ENCODE measurements at regions not wholly inside any gene's neighbourhood (a gene's known extent, or its start where the extent isn't known, plus 50 kb on each side); places are given as distances from the start of the nearest gene placed in this dataset.

DNA sequence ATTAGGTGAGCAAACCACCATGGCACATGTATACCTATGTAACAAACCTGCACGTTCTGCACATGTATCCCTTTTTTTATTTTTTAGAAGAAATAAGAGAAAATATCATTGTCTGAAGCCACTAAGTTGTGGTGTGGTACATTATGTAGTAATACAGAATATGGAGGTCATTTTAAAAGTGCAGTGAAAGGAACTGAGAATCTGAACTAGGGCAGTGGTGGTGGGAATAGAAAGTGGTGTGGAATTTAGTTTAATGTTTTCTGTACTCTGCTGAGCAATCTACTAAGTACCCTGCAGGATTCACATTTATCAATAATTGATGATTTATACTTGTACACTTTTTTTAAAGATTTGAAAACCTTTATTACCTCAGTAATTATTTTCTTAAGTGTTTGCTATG is 283.5 kb downstream of the CHL1 start:
- H3K9me3 ChIP-seq (ENCODE audit: low read length) = peaks cover 4% of the 10 kb centered on the region; the same call in 1 of the 2 replicates
- H3K27me3 ChIP-seq (ENCODE audit: low read length) = no peaks in the 10 kb centered on the region
- no peak for DNase-seq
- H3K79me2 ChIP-seq (ENCODE audit: low read length) = no peaks in the 10 kb centered on the region
- POLR2A ChIA-PET (ENCODE audit: unreplicated experiment) = no interaction called here
- H3F3A ChIP-seq (ENCODE audit: low read length, unreplicated experiment) = no peaks in the 10 kb centered on the region
- H3K9me2 ChIP-seq (replicated peaks; ENCODE audit: low read length) = no peaks in the 10 kb centered on the region
- no peak overlapping the region for H3K27ac ChIP-seq (ENCODE audit: low read length)
- CTCF ChIA-PET = no interaction called here
- H3K4me3 ChIP-seq (ENCODE audit: low read length) = no peak overlapping the region
- H2AFZ ChIP-seq (ENCODE audit: low read length) = no peak overlapping the region
- TF ChIP-seq EZH2 (IDR thresholded peaks at IDR 0.05; ENCODE audit: low read length, unreplicated experiment) (no peak), EZH2phosphoT487 (IDR thresholded peaks at IDR 0.05; ENCODE audit: borderline replicate concordance, low read length) (no peak)
- TF ChIP-seq, protein P1, sequence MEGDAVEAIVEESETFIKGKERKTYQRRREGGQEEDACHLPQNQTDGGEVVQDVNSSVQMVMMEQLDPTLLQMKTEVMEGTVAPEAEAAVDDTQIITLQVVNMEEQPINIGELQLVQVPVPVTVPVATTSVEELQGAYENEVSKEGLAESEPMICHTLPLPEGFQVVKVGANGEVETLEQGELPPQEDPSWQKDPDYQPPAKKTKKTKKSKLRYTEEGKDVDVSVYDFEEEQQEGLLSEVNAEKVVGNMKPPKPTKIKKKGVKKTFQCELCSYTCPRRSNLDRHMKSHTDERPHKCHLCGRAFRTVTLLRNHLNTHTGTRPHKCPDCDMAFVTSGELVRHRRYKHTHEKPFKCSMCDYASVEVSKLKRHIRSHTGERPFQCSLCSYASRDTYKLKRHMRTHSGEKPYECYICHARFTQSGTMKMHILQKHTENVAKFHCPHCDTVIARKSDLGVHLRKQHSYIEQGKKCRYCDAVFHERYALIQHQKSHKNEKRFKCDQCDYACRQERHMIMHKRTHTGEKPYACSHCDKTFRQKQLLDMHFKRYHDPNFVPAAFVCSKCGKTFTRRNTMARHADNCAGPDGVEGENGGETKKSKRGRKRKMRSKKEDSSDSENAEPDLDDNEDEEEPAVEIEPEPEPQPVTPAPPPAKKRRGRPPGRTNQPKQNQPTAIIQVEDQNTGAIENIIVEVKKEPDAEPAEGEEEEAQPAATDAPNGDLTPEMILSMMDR (conservative IDR thresholded peaks at IDR 0.05; ENCODE audit: low read depth, low read length) = no peak
- no peak overlapping the region for H3K4me2 ChIP-seq (ENCODE audit: low read length)
- H3K4me1 ChIP-seq (ENCODE audit: insufficient read depth, low read length) = no peaks in the 10 kb centered on the region
- H4K20me1 ChIP-seq (ENCODE audit: low read length) = no peaks in the 10 kb centered on the region
- intact Hi-C loops (cut with micrococcal nuclease) = no loop called here
- no peak for ATAC-seq
- H3K36me3 ChIP-seq (ENCODE audit: low read depth, low read length) = no peaks in the 10 kb centered on the region
- H3K9ac ChIP-seq (ENCODE audit: low read length) = no peak overlapping the region
- BruUV-seq (replicated peaks) = no TSS peak

DNA sequence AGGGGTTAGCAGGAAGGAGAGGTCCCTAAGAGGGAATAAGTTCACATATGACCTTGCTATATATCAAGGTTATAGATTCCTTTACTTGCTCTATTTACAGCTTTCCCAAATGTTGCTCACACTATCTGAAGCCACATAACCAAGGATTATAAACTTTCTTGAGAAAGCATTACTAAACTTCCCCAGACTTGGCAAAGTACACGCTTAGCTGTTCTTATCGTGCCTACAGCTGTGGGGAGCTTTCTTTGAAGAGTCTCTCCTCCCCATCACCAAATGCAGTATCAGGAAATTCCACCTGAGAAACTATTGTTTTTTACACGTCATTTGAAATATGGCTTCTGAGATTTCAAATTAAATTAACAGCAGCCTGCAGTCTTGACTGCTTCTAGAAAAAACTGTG is 284.5 kb downstream of the CHL1 start:
- Histone ChIP-seq H3K27ac (ENCODE audit: low read length) (no peak overlapping the region), H4K20me1 (ENCODE audit: low read length) (no peaks in the 10 kb centered on the region), H3K4me3 (ENCODE audit: low read length) (no peak overlapping the region), H3K9me3 (ENCODE audit: low read length) (peaks cover 4% of the 10 kb centered on the region; the same call in 1 of the 2 replicates), H3K4me1 (ENCODE audit: insufficient read depth, low read length) (no peaks in the 10 kb centered on the region), H3K4me2 (ENCODE audit: low read length) (no peak overlapping the region), H3K79me2 (ENCODE audit: low read length) (no peaks in the 10 kb centered on the region), H3F3A (ENCODE audit: low read length, unreplicated experiment) (no peaks in the 10 kb centered on the region), H3K9ac (ENCODE audit: low read length) (no peak overlapping the region), H3K36me3 (ENCODE audit: low read depth, low read length) (no peaks in the 10 kb centered on the region), H3K27me3 (ENCODE audit: low read length) (no peaks in the 10 kb centered on the region), H3K9me2 (replicated peaks; ENCODE audit: low read length) (no peaks in the 10 kb centered on the region), H2AFZ (ENCODE audit: low read length) (no peak overlapping the region)
- DNase-seq (no peak), ATAC-seq (no peak)
- intact Hi-C loops (cut with micrococcal nuclease) = no loop called here
- CTCF ChIA-PET = no interaction called here
- no TSS peak for BruUV-seq (replicated peaks)
- TF ChIP-seq EZH2phosphoT487 (IDR thresholded peaks at IDR 0.05; ENCODE audit: borderline replicate concordance, low read length) = no peak
- TF ChIP-seq EZH2 (IDR thresholded peaks at IDR 0.05; ENCODE audit: low read length, unreplicated experiment) = no peak
- TF ChIP-seq, protein P1 (conservative IDR thresholded peaks at IDR 0.05; ENCODE audit: low read depth, low read length) = no peak
- POLR2A ChIA-PET (ENCODE audit: unreplicated experiment) = no interaction called here

- Histone ChIP-seq H3K4me1 (ENCODE audit: insufficient read depth, low read length) (no peaks in the 10 kb centered on the region), H3K79me2 (ENCODE audit: low read length) (no peaks in the 10 kb centered on the region), H3K27ac (ENCODE audit: low read length) (no peak overlapping the region), H4K20me1 (ENCODE audit: low read length) (no peaks in the 10 kb centered on the region), H3F3A (ENCODE audit: low read length, unreplicated experiment) (no peaks in the 10 kb centered on the region), H3K9ac (ENCODE audit: low read length) (no peak overlapping the region), H3K27me3 (ENCODE audit: low read length) (no peaks in the 10 kb centered on the region), H3K9me3 (ENCODE audit: low read length) (peaks cover 4% of the 10 kb centered on the region; the same call in 1 of the 2 replicates), H3K4me2 (ENCODE audit: low read length) (no peak overlapping the region), H2AFZ (ENCODE audit: low read length) (no peak overlapping the region), H3K9me2 (replicated peaks; ENCODE audit: low read length) (no peaks in the 10 kb centered on the region), H3K4me3 (ENCODE audit: low read length) (no peak overlapping the region), H3K36me3 (ENCODE audit: low read depth, low read length) (no peaks in the 10 kb centered on the region)
- TF ChIP-seq EZH2phosphoT487 (IDR thresholded peaks at IDR 0.05; ENCODE audit: borderline replicate concordance, low read length) = no peak
- TF ChIP-seq EZH2 (IDR thresholded peaks at IDR 0.05; ENCODE audit: low read length, unreplicated experiment) = no peak
- TF ChIP-seq, protein P1 (conservative IDR thresholded peaks at IDR 0.05; ENCODE audit: low read depth, low read length) = peak; percentile 57
- POLR2A ChIA-PET (ENCODE audit: unreplicated experiment) = no interaction called here
- CTCF ChIA-PET = no interaction called here
- DNase-seq (peak; percentile 30), ATAC-seq (no peak)
- intact Hi-C loops (cut with micrococcal nuclease) = no loop called here
- BruUV-seq (replicated peaks) = no TSS peak
These were observed 285.1 kb downstream of the CHL1 start for GRCh38 chr3:481680-482079.
